ENCODE measurements at regions not wholly inside any gene's neighbourhood (a gene's known extent, or its start where the extent isn't known, plus 50 kb on each side); places are given as distances from the start of the nearest gene placed in this dataset.

- TF ChIP-seq FOS (IDR thresholded peaks at IDR 0.05; ENCODE audit: borderline replicate concordance, extremely low read depth, insufficient read length), result no peak
- TF ChIP-seq ZBTB11 (CRISPR knock-in tag; IDR thresholded peaks at IDR 0.05), result no peak
These were observed 506.3 kb downstream of the TENT5A start (continued) for GRCh38 chr6:81246200-81246599.

- no peak for FAIRE-seq
- Histone ChIP-seq H3K4me3 (no peak overlapping the region), H4K20me1 (ENCODE audit: control insufficient read depth, insufficient read depth) (no peaks in the 10 kb centered on the region), H2AFZ (ENCODE audit: control insufficient read depth, low read depth, low read length) (no peak overlapping the region), H3K79me2 (ENCODE audit: control insufficient read depth, insufficient read depth, low read length) (no peaks in the 10 kb centered on the region), H3K36me3 (ENCODE audit: control insufficient read depth in 2 of 2, insufficient read depth in 2 of 2, low read length in 1 of 2) (no peaks in the 10 kb centered on the region), H3K27me3 (replicated peaks in 1 of 2; ENCODE audit: control insufficient read depth in 2 of 2, insufficient read depth in 2 of 2, low read length in 1 of 2) (no peaks in the 10 kb centered on the region), H3K4me2 (ENCODE audit: control insufficient read depth, insufficient read depth) (no peak overlapping the region), H3K9me3 (replicated peaks; ENCODE audit: control insufficient read depth, insufficient read depth, low read length) (no peaks in the 10 kb centered on the region), H3K27ac (ENCODE audit: control insufficient read depth, insufficient read depth) (no peak overlapping the region), H3K4me1 (ENCODE audit: control insufficient read depth, insufficient read depth, low read length) (no peaks in the 10 kb centered on the region), H3K9ac (ENCODE audit: control insufficient read depth, insufficient read depth, low read length) (no peak overlapping the region)
- in situ Hi-C loops (cut with MboI) (no loop called here), intact Hi-C loops (cut with micrococcal nuclease; ENCODE audit: unreplicated experiment) (no loop called here)
- SMC1A ChIA-PET (ENCODE audit: uncharacterized antibody, unreplicated experiment), result interaction anchor here (1.1 to 1.5 kb wide), 2 partner anchors 215 to 764 kb away, joined by 3 to 7 read pairs; no protein-coding TSS in a partner anchor
- CTCF ChIA-PET, result interaction anchor here (2.0 to 2.1 kb wide), 2 partner anchors 511 to 763 kb away, joined by 10 read pairs; no protein-coding TSS in a partner anchor
- TF ChIP-seq SKIL (IDR thresholded peaks at IDR 0.05; ENCODE audit: low read depth, poor library complexity, severe bottlenecking), result no peak
- no peak for TF ChIP-seq HCFC1 (IDR thresholded peaks at IDR 0.05; ENCODE audit: low read length)
- no peak for TF ChIP-seq E2F4 (IDR thresholded peaks at IDR 0.05; ENCODE audit: low read depth, low read length)
- TF ChIP-seq ZBTB11 (CRISPR knock-in tag; IDR thresholded peaks at IDR 0.05), result no peak
- TF ChIP-seq PAX5 (IDR thresholded peaks at IDR 0.05; ENCODE audit: borderline replicate concordance, low read depth, low read length), result no peak
- BruUV-seq (replicated peaks), result no TSS peak
- POLR2A ChIA-PET, result no interaction called here
- RAD21 ChIA-PET (ENCODE audit: unreplicated experiment), result interaction anchor here (0.8 to 2.3 kb wide), 7 partner anchors 9 to 764 kb away, joined by 3 to 10 read pairs (median 3); partner anchors contain the start of gene TENT5A
- no peak for DNase-seq (ENCODE audit: low read depth, low spot score)
- 0% methylated on average over 1 of the region's 1 CpG for WGBS (ENCODE audit: insufficient coverage, insufficient replicate concordance, low lambda C conversion rate, missing lambda C conversion rate)
- no peak for ATAC-seq
These were observed 509.9 kb downstream of the TENT5A start for GRCh38 chr6:81242624-81243023.
